Transverse colon (tissue), 4 donors: ENCODE measurements at regions not wholly inside any gene's neighbourhood (a gene's known extent, or its start where the extent isn't known, plus 50 kb on each side); places are given as distances from the start of the nearest gene placed in this dataset.

ENCODE experiments used
- DNase-seq: peaks from one replicate; pipeline ENCODE4 v3.0.0-alpha.2; 2019
- H3K27ac ChIP-seq, 4 donors: fragments of 200-600 bp; sonication (generic); 2 replicates each; pipeline ENCODE4 v1.5.1; 2016 to 2018; ENCODE audit warnings: inconsistent platforms in 4 of 4
- H3K27me3 ChIP-seq: fragments of 200-600 bp; sonication (generic); 2 replicates; pipeline ENCODE4 v1.5.1; 2017; ENCODE audit warnings: inconsistent platforms
- H3K36me3 ChIP-seq, 4 donors: fragments of 200-600 bp; sonication (generic); 2 replicates each; pipeline ENCODE4 v1.5.1; 2017 to 2019; ENCODE audit warnings: inconsistent platforms in 4 of 4
- H3K4me1 ChIP-seq, 4 donors: fragments of 200-600 bp; sonication (generic); 2 replicates each; pipeline ENCODE4 v1.5.1; 2017 to 2020; ENCODE audit warnings: inconsistent platforms in 4 of 4
- H3K4me3 ChIP-seq, 4 donors: fragments of 200-600 bp; sonication (generic); 1 replicate in 1 of 4; 2 replicates in 3 of 4; pipeline versions ENCODE4 v1.5.1 to v1.6.1; 2017 to 2019; ENCODE audit warnings: inconsistent platforms in 4 of 4
- H3K9me3 ChIP-seq, 2 donors: fragments of 200-600 bp; sonication (generic); 2 replicates each; pipeline ENCODE4 v1.5.1; 2017 to 2019; ENCODE audit warnings: inconsistent platforms in 2 of 2
- CTCF ChIP-seq, 5 experiments: fragments of 200-600 bp in 3 of 5; fragments of 450-650 bp in 2 of 5; sonication (generic) in 3 of 5; IDR thresholded peaks; 1 replicate in 2 of 5; 2 replicates in 3 of 5; pipeline ENCODE4 v1.5.1; 2016 to 2017; ENCODE audit warnings: antibody characterized with exemption in 5 of 5, inconsistent platforms in 3 of 5, mild to moderate bottlenecking in 2 of 5, moderate library complexity in 1 of 5
- EP300 ChIP-seq: sonication (generic); formaldehyde crosslinking; IDR thresholded peaks from one replicate; pipeline ENCODE4 v1.6.1; 2017; ENCODE audit warnings: antibody characterized with exemption, low read depth
- POLR2A ChIP-seq: fragments of 450-650 bp; IDR thresholded peaks from one replicate; pipeline ENCODE4 v1.6.1; 2016; ENCODE audit warnings: antibody characterized with exemption, mild to moderate bottlenecking, moderate library complexity
- POLR2AphosphoS5 ChIP-seq, 3 donors: sonication (generic); formaldehyde crosslinking; IDR thresholded peaks; one replicate each; pipeline ENCODE4 v1.6.1; 2016; ENCODE audit warnings: antibody characterized with exemption in 3 of 3
- WGBS, 2 donors: methylation state at CpG; one replicate each; pipeline ENCODE4 v1.1.5; 2018; ENCODE audit warnings: low coverage in 1 of 2; 5-methylcytosine and 5-hydroxymethylcytosine counted together
- in situ Hi-C, 4 donors: fragments of 200-750 bp; cut with MboI; loops; one replicate each; pipeline versions ENCODE4 v1.15.0 to v1.15.1; 2017; ENCODE audit warnings: low sequenced_read_pairs in 3 of 4, low pct_ligation_motif_present in 1 of 4, low pct_unique_long_range_greater_than_20kb in 1 of 4
- intact Hi-C: fragments of 100-400 bp; cut with DNase I; formaldehyde crosslinking; loops from one replicate; pipeline ENCODE4 v1.15.1; 2023; ENCODE audit warnings: low total_unique reads

DNA sequence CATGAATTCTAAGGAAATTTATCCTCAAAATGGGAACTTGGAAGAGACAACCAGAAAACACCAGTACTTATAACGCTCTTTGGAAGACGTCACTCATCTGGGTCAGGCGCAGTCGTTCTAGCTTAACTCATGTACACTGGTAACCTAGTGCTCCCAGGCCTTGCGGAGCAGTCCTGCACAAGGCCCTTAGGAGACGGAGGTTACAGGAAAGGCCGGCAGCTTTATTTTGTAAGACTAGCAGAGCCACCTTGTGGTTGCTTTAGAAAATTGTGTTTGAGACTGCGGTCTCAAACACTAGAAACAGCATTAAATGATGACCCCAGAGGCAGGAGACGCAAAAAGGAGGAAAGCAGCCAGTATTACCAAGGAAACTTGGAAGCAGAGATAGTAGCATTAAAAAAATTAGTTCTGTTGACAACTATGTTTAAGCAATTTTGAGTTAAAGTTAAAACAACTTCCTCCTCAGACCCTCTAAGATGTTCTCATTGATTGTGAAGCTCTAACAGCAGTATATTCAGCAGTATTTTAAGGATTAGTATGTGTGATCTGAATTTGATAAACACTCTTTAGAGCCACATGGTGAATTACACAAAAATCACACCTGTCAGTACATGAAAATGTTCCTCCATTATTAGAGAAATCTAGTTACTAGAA lies 141.9 kb upstream of the C2CD4B start:
- 13 to 33% methylated on average over 1 to 9 of the region's 9 CpGs for WGBS, 2 donors
- H3K27me3 ChIP-seq: no peaks in the 10 kb centered on the region
- H3K4me1 ChIP-seq: peaks cover 0 to 9% (median 1%) of the 10 kb centered on the region in 4 donors
- no peaks in the 10 kb centered on the region for H3K36me3 ChIP-seq
- in situ Hi-C loops: loop anchor here in 1 of 4 donors (25.0 kb wide), 1 partner anchor 445 kb away; no protein-coding TSS in a partner anchor
- no peak overlapping the region for H3K4me3 ChIP-seq
- no peak overlapping the region for H3K27ac ChIP-seq
- intact Hi-C loops: loop anchor here (10.0 kb wide), 1 partner anchor 232 kb away; no protein-coding TSS in a partner anchor
- TF ChIP-seq CTCF (IDR thresholded peaks at IDR 0.05): peak; percentile 56 to 70 (median 68)
- no peak for TF ChIP-seq EP300
- no peaks in the 10 kb centered on the region for H3K9me3 ChIP-seq
- peak; percentile 44 for DNase-seq

- Histone ChIP-seq H3K4me3 (no peak overlapping the region), H3K9me3 (no peaks in the 10 kb centered on the region), H3K4me1 (peaks cover 0 to 4% (median 0%) of the 10 kb centered on the region in 4 donors), H3K27ac (no peak overlapping the region), H3K36me3 (no peaks in the 10 kb centered on the region), H3K27me3 (no peaks in the 10 kb centered on the region)
- in situ Hi-C loops: loop anchor here in 1 of 4 donors (25.0 kb wide), 1 partner anchor 445 kb away; no protein-coding TSS in a partner anchor
- no peak for DNase-seq
- TF ChIP-seq EP300 (no peak), POLR2AphosphoS5 (IDR thresholded peaks at IDR 0.05) (no peak), POLR2A (no peak), CTCF (IDR thresholded peaks at IDR 0.05) (no peak)
- WGBS, 2 donors: 100% methylated on average over 2 of the region's 2 CpGs; no CpG with 5 or more reads in 1 of the 2 donors
- intact Hi-C loops: loop anchor here (10.0 kb wide), 1 partner anchor 233 kb away; no protein-coding TSS in a partner anchor
Observed at GRCh38 chr15:62307551-62307950, 142.5 kb upstream of the C2CD4B start.

DNA sequence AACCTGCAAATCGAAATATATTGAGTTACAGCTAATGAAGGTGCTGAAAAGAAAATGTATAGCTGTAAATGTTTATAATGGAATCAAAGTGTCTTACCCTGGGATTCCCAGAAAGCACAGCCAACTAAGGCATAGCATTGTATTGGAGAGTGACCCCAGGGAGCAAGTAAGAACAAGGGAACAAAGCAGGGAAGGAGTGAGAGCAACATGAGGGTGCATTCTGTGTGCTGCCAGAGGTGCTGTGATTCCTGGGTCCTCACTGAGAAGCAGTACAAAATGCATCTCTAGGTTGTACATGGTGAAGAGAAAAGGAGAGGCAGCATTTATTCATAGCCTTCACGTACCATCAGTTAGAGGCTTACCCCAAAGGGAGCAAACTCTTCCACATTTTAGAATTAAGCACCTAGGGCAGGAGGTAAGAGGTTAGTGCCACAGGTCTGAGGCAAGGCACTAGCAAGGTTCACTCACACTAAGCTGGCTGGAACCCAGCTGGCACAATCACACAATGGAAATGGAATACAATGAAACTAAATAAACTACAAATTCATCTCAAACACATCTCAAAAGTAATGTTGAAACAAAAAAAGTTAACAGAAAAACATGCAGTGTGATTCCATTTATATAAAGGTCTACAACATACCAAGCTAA lies 151.5 kb upstream of the C2CD4B start:
- Histone ChIP-seq H3K4me1 (no peaks in the 10 kb centered on the region), H3K27me3 (no peaks in the 10 kb centered on the region), H3K9me3 (no peaks in the 10 kb centered on the region), H3K36me3 (no peaks in the 10 kb centered on the region), H3K4me3 (no peak overlapping the region), H3K27ac (no peak overlapping the region)
- DNase-seq: no peak
- in situ Hi-C loops (loop anchor here in 1 of 4 donors (25.0 kb wide), 1 partner anchor 454 kb away; no protein-coding TSS in a partner anchor), intact Hi-C loops (no loop called here)
- WGBS, 2 donors: 38 to 77% methylated on average over 1 to 2 of the region's 2 CpGs
- no peak for TF ChIP-seq POLR2AphosphoS5 (IDR thresholded peaks at IDR 0.05)
- no peak for TF ChIP-seq POLR2A
- TF ChIP-seq EP300: no peak

DNA sequence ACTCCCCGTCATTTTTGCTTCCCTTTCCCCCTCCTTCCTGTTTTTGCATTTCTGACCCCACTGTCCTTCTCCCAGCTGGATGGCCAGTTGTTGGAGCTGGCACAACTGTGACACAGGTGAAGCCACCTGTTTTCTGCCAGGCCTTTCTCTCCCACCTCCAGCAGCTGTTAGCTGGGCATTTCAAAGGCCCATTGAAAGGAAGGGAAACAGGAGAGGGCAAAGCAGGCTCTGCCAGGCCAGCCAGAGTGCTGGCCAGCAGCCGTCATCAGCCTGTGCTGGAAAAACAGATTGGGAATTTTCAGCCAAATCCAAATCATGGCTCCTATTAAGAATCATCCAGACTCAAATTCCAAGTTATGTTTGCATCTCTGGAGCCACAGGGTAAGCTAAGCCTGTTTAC lies 155.2 kb upstream of the C2CD4B start:
- Histone ChIP-seq H3K4me3 (no peak overlapping the region), H3K27ac (no peak overlapping the region), H3K36me3 (no peaks in the 10 kb centered on the region), H3K9me3 (no peaks in the 10 kb centered on the region), H3K27me3 (peaks cover 15% of the 10 kb centered on the region), H3K4me1 (no peaks in the 10 kb centered on the region)
- 72 to 76% methylated on average over 2 of the region's 2 CpGs for WGBS, 2 donors
- intact Hi-C loops: no loop called here
- in situ Hi-C loops: loop anchor here in 1 of 4 donors (25.0 kb wide), 1 partner anchor 458 kb away; no protein-coding TSS in a partner anchor
- TF ChIP-seq CTCF (IDR thresholded peaks at IDR 0.05): no peak
- no peak for TF ChIP-seq POLR2AphosphoS5 (IDR thresholded peaks at IDR 0.05)
- no peak for TF ChIP-seq EP300
- TF ChIP-seq POLR2A: no peak
- DNase-seq: no peak
